ENCODE measurements at regions not wholly inside any gene's neighbourhood (a gene's known extent, or its start where the extent isn't known, plus 50 kb on each side); places are given as distances from the start of the nearest gene placed in this dataset.

- TF ChIP-seq CTCF (IDR thresholded peaks at IDR 0.05), result no peak
- no peak for TF ChIP-seq POLR2A (IDR thresholded peaks at IDR 0.05)
Measured at GRCh38 chr5:23963449-23963848, 456.0 kb downstream of the PRDM9 start.

Measured in lower leg skin (tissue), 3 donors.